GM10248 (cell line): ENCODE measurements at regions not wholly inside any gene's neighbourhood (a gene's known extent, or its start where the extent isn't known, plus 50 kb on each side); places are given as distances from the start of the nearest gene placed in this dataset.

Source experiments
- CTCF ChIA-PET: fragments of 300-600 bp; sonication (Branson Sonifier 250); formaldehyde crosslinking; extraction: SDS; loops from one replicate; lab custom pipeline; 2021; ENCODE audit warnings: antibody characterized with exemption; lab: Yijun Ruan, JAX
- POLR2A ChIA-PET: fragments of 350-650 bp; sonication (Branson Sonifier 250); formaldehyde crosslinking; extraction: SDS; loops from one replicate; lab custom pipeline; 2020; ENCODE audit warnings: antibody characterized with exemption; lab: Yijun Ruan, JAX
- DNase-seq: peaks from one replicate; pipeline ENCODE4 v3.0.0; 2012; ENCODE audit errors: extremely low spot score
- TF ChIP-seq, protein P1 (sequence below): IDR thresholded peaks from 2 replicates; pipeline ENCODE4 v1.5.1; 2012; ENCODE audit warnings: mild to moderate bottlenecking, low read depth; ENCODE audit errors: extremely low read depth, missing control alignments, control extremely low read depth

DNA sequence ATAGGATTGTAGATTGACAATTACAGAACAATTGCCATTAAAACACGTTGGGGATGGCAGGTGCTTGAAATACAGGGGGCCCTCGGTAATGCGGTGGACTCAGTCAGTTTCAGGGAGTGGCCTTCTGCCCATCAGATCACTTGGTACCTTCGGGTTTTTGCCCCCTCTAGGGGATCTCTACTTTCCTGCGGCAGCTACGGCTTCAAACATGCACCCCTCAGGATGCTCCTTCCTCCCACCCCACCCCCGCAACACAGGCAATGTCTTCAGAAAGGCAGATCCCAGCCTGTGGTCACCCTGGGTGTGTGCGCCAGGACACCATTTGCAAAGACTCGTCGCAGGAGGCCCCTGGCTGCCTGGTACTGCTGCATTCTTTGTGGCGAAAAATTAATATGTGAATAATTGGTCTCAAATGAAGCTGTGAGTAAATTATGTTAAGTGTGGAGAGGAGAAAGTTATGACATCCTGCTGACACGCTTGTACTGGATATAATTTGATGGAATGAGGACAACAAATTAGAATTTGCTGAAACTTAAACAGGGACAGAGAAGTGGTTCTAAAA is 431.0 kb upstream of the MKI67 start:
- ChIA-PET CTCF (no interaction called here), POLR2A (no interaction called here)
- no peak for DNase-seq
- TF ChIP-seq, protein P1, sequence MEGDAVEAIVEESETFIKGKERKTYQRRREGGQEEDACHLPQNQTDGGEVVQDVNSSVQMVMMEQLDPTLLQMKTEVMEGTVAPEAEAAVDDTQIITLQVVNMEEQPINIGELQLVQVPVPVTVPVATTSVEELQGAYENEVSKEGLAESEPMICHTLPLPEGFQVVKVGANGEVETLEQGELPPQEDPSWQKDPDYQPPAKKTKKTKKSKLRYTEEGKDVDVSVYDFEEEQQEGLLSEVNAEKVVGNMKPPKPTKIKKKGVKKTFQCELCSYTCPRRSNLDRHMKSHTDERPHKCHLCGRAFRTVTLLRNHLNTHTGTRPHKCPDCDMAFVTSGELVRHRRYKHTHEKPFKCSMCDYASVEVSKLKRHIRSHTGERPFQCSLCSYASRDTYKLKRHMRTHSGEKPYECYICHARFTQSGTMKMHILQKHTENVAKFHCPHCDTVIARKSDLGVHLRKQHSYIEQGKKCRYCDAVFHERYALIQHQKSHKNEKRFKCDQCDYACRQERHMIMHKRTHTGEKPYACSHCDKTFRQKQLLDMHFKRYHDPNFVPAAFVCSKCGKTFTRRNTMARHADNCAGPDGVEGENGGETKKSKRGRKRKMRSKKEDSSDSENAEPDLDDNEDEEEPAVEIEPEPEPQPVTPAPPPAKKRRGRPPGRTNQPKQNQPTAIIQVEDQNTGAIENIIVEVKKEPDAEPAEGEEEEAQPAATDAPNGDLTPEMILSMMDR = no peak

DNA sequence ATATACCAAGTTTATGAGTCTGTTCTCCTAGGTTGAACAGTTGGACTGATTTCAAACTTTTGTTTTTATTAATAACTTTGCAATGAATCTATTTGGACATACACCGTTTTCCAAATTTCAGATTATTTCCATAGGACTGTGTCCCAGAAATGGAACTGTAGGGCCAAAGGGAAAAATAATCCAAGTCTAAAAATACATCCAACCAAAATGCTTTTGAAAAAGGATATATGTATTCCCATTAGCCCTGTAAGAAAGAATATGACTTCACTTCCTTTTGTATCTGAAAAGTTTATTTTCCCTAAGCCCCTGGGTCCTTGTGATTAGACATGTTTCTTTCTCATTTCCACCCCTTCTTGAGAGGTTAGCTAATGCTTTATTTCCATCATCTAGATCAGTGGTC is 434.2 kb upstream of the MKI67 start:
- TF ChIP-seq, protein P1 = no peak
- CTCF ChIA-PET = no interaction called here
- POLR2A ChIA-PET = no interaction called here
- no peak for DNase-seq

DNA sequence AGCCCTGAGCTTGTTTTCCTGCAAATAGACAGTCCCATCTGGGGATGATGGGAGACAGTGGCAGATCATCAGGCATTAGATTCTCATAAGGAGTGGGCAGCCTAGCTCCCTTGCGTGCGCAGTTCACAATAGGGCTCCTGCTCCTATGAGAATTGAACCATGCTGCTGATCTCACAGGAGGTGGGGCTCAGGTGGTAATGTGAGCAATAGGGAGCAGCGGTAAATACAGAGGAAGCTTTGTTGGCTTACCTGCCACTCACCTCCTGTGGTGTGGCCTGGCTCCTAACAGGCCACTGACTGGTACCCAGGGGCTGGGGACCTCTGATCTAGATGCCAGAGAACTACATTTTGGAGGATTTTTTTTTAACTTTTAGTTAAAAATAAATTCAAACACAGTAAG is 434.8 kb upstream of the MKI67 start:
- TF ChIP-seq, protein P1 = no peak

DNA sequence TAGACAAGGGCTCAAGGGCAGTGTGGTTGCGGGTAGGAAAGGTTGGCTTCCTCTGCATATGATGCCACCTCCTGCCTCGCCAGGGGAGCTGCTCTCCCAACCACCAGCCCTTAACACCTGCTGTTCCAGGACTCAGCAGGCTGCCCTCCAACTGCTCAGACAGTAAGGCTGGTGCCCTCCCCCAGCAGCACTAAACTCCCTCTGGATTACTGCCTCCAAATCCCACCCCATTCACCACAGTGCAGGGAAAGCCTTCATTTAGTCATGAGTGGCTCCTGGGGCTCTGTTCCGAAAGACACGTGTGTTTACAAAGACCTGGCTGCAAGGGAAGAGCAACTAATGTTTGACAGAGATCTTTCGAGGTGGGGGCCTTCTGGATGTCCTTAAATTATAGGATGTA is 437.2 kb upstream of the MKI67 start:
- CTCF ChIA-PET = no interaction called here
- POLR2A ChIA-PET = no interaction called here
- DNase-seq = no peak
- TF ChIP-seq, protein P1 = no peak

More for the DNA sequence above, 434.8 kb upstream of the MKI67 start:
- POLR2A ChIA-PET = no interaction called here
- CTCF ChIA-PET = no interaction called here
- no peak for DNase-seq

DNA sequence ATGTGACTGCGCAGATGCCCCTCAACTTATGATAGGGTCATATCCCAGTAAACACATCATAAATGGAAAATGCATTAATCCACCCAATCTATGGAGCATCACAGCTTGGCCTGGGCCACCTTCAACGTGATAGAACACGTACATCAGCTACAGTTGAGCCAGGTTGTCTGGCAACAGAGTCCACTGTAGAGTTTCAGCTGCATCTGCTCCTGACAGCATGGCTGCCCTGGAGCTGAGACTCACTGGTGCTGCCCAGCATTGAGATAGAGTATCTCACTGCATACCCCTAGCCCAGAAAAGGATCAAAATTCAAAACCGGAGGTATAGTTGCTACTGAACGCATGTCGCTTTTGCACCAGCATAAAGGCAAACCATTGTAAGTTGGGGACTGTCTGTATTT is 437.7 kb upstream of the MKI67 start:
- TF ChIP-seq, protein P1 = no peak
- ChIA-PET POLR2A (no interaction called here), CTCF (interaction anchor here (1.0 kb wide), 1 partner anchor 14 kb away, joined by 4 read pairs; no protein-coding TSS in a partner anchor)
- DNase-seq = no peak

DNA sequence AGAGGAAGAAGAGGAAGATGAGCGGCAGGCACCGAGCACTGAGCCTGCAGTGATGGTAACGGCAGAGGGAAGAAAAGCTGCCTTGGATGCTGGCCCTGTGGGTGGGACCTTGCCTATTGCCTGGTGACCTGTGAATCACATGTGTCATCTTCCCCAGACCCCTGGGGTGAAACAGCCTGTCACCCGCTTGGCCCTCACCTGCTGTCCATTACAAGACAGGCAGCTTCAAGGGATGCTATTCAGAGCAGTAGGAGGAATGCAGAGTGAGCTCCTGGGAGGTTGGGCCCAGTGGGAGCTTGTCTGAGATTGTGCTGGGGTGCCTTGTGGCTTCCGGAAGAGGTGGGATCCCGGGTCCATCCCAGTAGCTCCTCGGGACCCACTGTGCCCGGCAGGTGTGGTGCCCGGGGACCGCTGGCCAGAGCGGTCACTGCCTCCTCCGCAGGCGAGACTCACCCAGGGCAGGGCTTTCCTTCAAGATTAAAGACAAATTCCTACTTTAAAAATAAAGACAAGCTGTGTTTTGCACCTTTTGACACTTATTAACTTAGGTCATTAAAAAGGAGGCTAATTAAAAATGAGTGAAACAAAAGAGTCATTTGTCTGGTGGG is 440.2 kb upstream of the MKI67 start:
- CTCF ChIA-PET = interaction anchor here (1.0 kb wide), 1 partner anchor 15 kb away, joined by 3 read pairs; no protein-coding TSS in a partner anchor
- POLR2A ChIA-PET = no interaction called here
- TF ChIP-seq, protein P1 = no peak
- no peak for DNase-seq
